ENCODE measurements at regions not wholly inside any gene's neighbourhood (a gene's known extent, or its start where the extent isn't known, plus 50 kb on each side); places are given as distances from the start of the nearest gene placed in this dataset.

GRCh38 chr2:128751746-128752145, 433.1 kb upstream of the HS6ST1 start:
- TF ChIP-seq CTCF (IDR thresholded peaks at IDR 0.05) (no peak), POLR2A (IDR thresholded peaks at IDR 0.05) (no peak)

Measured in lower leg skin (tissue), 3 donors.